ENCODE measurements at regions not wholly inside any gene's neighbourhood (a gene's known extent, or its start where the extent isn't known, plus 50 kb on each side); places are given as distances from the start of the nearest gene placed in this dataset.
"Not testable (repeated sequence)": the region's sequence is repeated elsewhere in the genome, so short reads cannot be mapped to it uniquely, and the experiment has no call there.

DNA sequence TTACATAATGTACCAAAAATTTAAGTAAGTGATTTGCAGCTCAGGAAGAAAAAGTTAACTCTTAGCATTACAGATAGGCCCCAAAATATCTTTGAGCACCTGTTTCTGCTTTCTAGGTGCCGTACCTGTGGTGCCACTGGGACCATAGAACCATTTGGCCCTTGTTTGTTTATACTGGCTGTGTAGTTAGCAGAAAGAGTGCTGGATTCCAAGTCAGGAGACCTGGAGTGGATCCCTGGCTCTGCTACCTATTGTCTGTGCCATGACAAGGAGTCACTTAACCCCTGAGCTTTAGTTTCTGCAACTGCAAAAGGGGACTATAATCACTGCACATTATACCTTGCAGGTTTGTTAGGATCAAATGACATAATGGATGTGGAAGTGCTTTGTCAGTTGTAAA lies 137.8 kb upstream of the GPR101 start:
- POLR2A ChIA-PET (ENCODE audit: partially characterized antibody), result no interaction called here
- Histone ChIP-seq H3K9me3 (ENCODE audit: control insufficient read depth in 1 of 2, low read length in 2 of 2) (no peaks in the 10 kb centered on the region), H3K27ac (ENCODE audit: low read depth, low read length) (no peak overlapping the region), H3K36me3 (ENCODE audit: insufficient read depth, low read length) (no peaks in the 10 kb centered on the region), H3K4me1 (ENCODE audit: insufficient read depth, low read length) (no peaks in the 10 kb centered on the region), H3K4me3 (ENCODE audit: low read length in 2 of 2) (no peak overlapping the region), H3K27me3 (ENCODE audit: insufficient read depth, low read length) (no peaks in the 10 kb centered on the region)
- intact Hi-C loops (cut with micrococcal nuclease), result no loop called here
- H3K4me1 Mint-ChIP-seq, result no peaks in the 10 kb centered on the region
- H3K36me3 Mint-ChIP-seq, result no peaks in the 10 kb centered on the region
- DNase-seq, result no peak
- CTCF ChIA-PET (ENCODE audit: partially characterized antibody), result no interaction called here
- H3K4me3 Mint-ChIP-seq, result no peak overlapping the region
- H3K27me3 Mint-ChIP-seq, result peaks cover 1 to 8% of the 10 kb centered on the region in 2 donors
- H3K9me3 Mint-ChIP-seq, result peaks cover 0 to 2% (median 0%) of the 10 kb centered on the region in 8 donors
- H3K27ac Mint-ChIP-seq, result no peak overlapping the region

DNA sequence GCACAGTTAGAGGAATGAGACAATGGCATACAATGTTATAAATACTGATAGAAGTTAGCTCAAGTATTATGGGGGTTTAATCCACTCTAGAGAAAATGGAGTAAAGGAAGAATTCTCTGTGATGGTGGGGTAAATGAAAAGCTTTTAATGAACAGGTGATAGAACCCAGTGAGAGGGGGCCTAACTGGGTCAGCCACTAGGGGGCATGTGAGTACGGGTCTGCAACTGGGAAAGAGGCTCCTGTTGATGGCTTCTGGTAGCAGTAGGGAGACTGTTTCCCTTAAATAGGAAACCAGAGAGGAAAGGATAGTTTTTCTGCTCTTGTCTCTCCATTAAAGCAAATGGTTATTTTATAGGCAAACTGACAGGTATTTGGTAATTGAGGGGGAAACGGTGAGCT lies 132.8 kb upstream of the GPR101 start:
- Histone ChIP-seq H3K27me3 (ENCODE audit: insufficient read depth, low read length) (no peaks in the 10 kb centered on the region), H3K4me1 (ENCODE audit: insufficient read depth, low read length) (no peaks in the 10 kb centered on the region), H3K36me3 (ENCODE audit: insufficient read depth, low read length) (no peaks in the 10 kb centered on the region), H3K9me3 (ENCODE audit: control insufficient read depth in 1 of 2, low read length in 2 of 2) (no peaks in the 10 kb centered on the region), H3K27ac (ENCODE audit: low read depth, low read length) (no peak overlapping the region), H3K4me3 (ENCODE audit: low read length in 2 of 2) (no peak overlapping the region)
- intact Hi-C loops (cut with micrococcal nuclease), result no loop called here
- peaks cover 4% of the 10 kb centered on the region in 2 donors for H3K27me3 Mint-ChIP-seq
- H3K9me3 Mint-ChIP-seq, result no peaks in the 10 kb centered on the region
- no peak for DNase-seq
- no peaks in the 10 kb centered on the region for H3K4me1 Mint-ChIP-seq
- POLR2A ChIA-PET (ENCODE audit: partially characterized antibody), result no interaction called here
- H3K27ac Mint-ChIP-seq, result no peak overlapping the region
- H3K4me3 Mint-ChIP-seq, result no peak overlapping the region
- H3K36me3 Mint-ChIP-seq, result no peaks in the 10 kb centered on the region
- CTCF ChIA-PET (ENCODE audit: partially characterized antibody), result no interaction called here

DNA sequence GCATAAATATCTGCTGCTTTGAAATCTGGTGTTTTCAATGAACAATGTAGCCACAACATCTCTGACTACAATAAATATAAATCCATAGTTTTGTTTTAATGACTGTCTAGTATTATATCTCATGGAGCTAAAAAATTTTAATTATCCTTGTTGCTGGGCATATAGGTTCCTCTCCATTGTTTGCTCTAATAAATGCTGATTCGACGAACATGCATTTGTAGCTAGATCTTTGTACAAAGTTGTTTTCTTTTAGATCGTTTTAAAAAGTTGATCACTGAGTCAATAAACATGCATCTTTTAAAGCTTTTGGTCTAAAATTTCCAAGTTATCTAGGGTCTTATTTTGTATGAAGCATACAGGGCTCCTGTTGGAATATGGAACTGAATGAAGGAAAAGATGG lies 130.5 kb upstream of the GPR101 start:
- H3K4me3 ChIP-seq (ENCODE audit: low read length in 2 of 2), result no peak overlapping the region
- CTCF ChIA-PET (ENCODE audit: partially characterized antibody), result no interaction called here
- no peaks in the 10 kb centered on the region for H3K4me1 ChIP-seq (ENCODE audit: insufficient read depth, low read length)
- Mint-ChIP-seq H3K4me3 (no peak overlapping the region), H3K27ac (no peak overlapping the region), H3K27me3 (peaks cover 3 to 5% of the 10 kb centered on the region in 2 donors), H3K4me1 (no peaks in the 10 kb centered on the region), H3K36me3 (no peaks in the 10 kb centered on the region), H3K9me3 (peaks cover 0 to 1% (median 0%) of the 10 kb centered on the region in 8 donors)
- POLR2A ChIA-PET (ENCODE audit: partially characterized antibody), result no interaction called here
- no peaks in the 10 kb centered on the region for H3K36me3 ChIP-seq (ENCODE audit: insufficient read depth, low read length)
- no peaks in the 10 kb centered on the region for H3K9me3 ChIP-seq (ENCODE audit: control insufficient read depth in 1 of 2, low read length in 2 of 2)
- H3K27me3 ChIP-seq (ENCODE audit: insufficient read depth, low read length), result no peaks in the 10 kb centered on the region
- intact Hi-C loops (cut with micrococcal nuclease), result no loop called here
- H3K27ac ChIP-seq (ENCODE audit: low read depth, low read length), result no peak overlapping the region
- DNase-seq, result no peak

DNA sequence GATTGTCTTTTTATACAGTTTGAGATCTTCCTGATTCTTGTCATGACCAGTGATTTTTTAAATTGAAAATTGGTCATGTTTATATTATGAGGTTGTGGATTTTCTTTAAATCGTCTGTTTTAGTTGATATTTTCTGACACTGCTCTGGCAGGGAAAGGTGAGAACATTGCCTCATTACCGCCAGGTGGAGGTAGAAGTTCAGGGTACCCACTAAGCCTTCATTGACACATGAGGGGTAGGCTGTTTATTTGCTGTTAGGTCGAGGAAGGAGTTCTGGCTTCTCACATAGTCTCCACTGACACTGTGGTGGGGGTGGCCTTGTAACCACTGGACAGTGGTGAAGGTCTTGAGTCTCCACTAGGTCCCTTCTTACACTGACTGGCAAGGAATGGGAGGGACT lies 117.6 kb upstream of the GPR101 start:
- DNase-seq, result no peak
- POLR2A ChIA-PET (ENCODE audit: partially characterized antibody), result no interaction called here

DNA sequence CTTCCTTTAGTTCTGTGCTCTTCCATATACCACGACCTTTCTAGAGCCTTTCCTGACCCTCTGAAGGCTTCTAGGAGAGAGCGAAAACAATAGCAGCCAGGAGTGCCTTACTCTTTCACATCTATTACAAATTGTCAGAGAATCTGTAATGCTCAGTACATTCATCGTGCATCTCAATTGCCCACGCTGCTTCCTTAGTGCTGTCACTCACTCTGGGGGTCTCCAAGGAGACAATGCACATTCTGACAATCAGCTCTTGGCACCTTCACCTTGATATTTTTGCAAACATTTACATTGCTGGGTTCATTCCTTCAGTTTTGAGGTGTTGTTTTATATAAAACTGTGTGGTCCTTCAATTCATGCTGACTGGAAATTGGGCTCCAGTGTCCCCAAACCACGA lies 110.1 kb upstream of the GPR101 start:
- no peaks in the 10 kb centered on the region for H3K9me3 ChIP-seq (ENCODE audit: control insufficient read depth in 1 of 2, low read length in 2 of 2)
- Mint-ChIP-seq H3K9me3 (peaks cover 0 to 2% (median 0%) of the 10 kb centered on the region in 8 donors), H3K27ac (no peak overlapping the region)

More for the DNA sequence above, 117.6 kb upstream of the GPR101 start:
- CTCF ChIA-PET (ENCODE audit: partially characterized antibody), result no interaction called here
- intact Hi-C loops (cut with micrococcal nuclease), result no loop called here
- peaks cover 9 to 21% of the 10 kb centered on the region in 2 donors for H3K27me3 Mint-ChIP-seq
- Histone ChIP-seq H3K36me3 (ENCODE audit: insufficient read depth, low read length) (no peaks in the 10 kb centered on the region), H3K4me3 (ENCODE audit: low read length in 2 of 2) (no peak overlapping the region), H3K27ac (ENCODE audit: low read depth, low read length) (no peak overlapping the region), H3K9me3 (ENCODE audit: control insufficient read depth in 1 of 2, low read length in 2 of 2) (no peaks in the 10 kb centered on the region), H3K4me1 (ENCODE audit: insufficient read depth, low read length) (no peaks in the 10 kb centered on the region), H3K27me3 (ENCODE audit: insufficient read depth, low read length) (no peaks in the 10 kb centered on the region)
- no peaks in the 10 kb centered on the region for H3K4me1 Mint-ChIP-seq
- H3K27ac Mint-ChIP-seq, result no peak overlapping the region
- H3K9me3 Mint-ChIP-seq, result peaks cover 0 to 9% (median under 1%) of the 10 kb centered on the region in 8 donors
- no peak overlapping the region for H3K4me3 Mint-ChIP-seq
- H3K36me3 Mint-ChIP-seq, result no peaks in the 10 kb centered on the region

DNA sequence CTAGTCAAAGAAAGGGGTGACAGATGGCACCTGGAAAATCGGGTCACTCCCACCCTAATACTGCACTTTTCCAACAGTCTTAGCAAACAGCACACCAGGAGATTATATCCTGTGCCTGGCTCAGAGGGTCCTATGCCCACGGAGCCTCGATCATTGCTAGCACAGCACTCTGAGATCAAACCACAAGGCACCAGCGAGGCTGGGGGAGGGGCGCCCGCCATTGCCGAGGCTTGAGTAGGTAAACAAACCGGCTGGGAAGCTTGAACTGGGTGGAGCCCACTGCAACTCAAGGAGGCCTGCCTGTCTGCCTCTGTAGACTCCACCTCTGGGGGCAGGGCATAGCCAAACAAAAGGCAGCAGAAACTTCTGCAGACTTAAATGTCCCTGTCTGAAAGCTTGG lies 88.9 kb upstream of the GPR101 start:
- H3K27ac Mint-ChIP-seq; POLR2A ChIA-PET (ENCODE audit: partially characterized antibody); H3K27me3 Mint-ChIP-seq; H3K27me3 ChIP-seq (ENCODE audit: insufficient read depth, low read length); H3K4me3 Mint-ChIP-seq; H3K36me3 Mint-ChIP-seq; H3K36me3 ChIP-seq (ENCODE audit: insufficient read depth, low read length); H3K4me1 ChIP-seq (ENCODE audit: insufficient read depth, low read length); H3K27ac ChIP-seq (ENCODE audit: low read depth, low read length); H3K4me1 Mint-ChIP-seq; H3K9me3 ChIP-seq (ENCODE audit: control insufficient read depth in 1 of 2, low read length in 2 of 2); intact Hi-C loops (cut with micrococcal nuclease); DNase-seq; CTCF ChIA-PET (ENCODE audit: partially characterized antibody); H3K4me3 ChIP-seq (ENCODE audit: low read length in 2 of 2): not testable (repeated sequence)
- H3K9me3 Mint-ChIP-seq, result peaks cover 3 to 18% (median 12%) of the 10 kb centered on the region in 8 donors

More for the DNA sequence above, 110.1 kb upstream of the GPR101 start:
- Histone ChIP-seq H3K36me3 (ENCODE audit: insufficient read depth, low read length) (no peaks in the 10 kb centered on the region), H3K4me1 (ENCODE audit: insufficient read depth, low read length) (no peaks in the 10 kb centered on the region), H3K27ac (ENCODE audit: low read depth, low read length) (no peak overlapping the region), H3K4me3 (ENCODE audit: low read length in 2 of 2) (no peak overlapping the region), H3K27me3 (ENCODE audit: insufficient read depth, low read length) (no peaks in the 10 kb centered on the region)
- intact Hi-C loops (cut with micrococcal nuclease), result no loop called here
- peaks cover 7% of the 10 kb centered on the region in 2 donors for H3K27me3 Mint-ChIP-seq
- ChIA-PET CTCF (ENCODE audit: partially characterized antibody) (no interaction called here), POLR2A (ENCODE audit: partially characterized antibody) (no interaction called here)
- DNase-seq, result no peak
- H3K4me3 Mint-ChIP-seq, result no peak overlapping the region
- H3K36me3 Mint-ChIP-seq, result no peaks in the 10 kb centered on the region
- no peaks in the 10 kb centered on the region for H3K4me1 Mint-ChIP-seq

DNA sequence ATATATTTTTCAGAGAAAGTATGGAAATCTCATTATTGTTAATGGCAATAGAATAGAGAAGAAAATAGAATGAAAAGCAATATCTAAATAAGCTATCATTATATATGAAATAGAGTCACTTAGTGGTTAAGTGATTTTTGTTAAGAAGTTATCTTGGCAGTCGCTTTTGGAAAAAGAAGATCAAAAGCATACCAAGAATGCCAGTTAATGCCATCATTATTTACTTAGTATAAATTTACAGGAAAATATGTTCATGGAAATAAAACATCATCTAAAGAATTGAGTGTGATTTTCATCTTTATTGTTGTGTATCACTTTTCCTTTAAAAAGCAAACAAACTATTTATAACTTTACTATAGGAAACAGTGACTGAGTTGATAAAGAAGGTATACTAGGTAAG lies 85.3 kb upstream of the GPR101 start:
- no peak for DNase-seq
- H3K27me3 ChIP-seq (ENCODE audit: insufficient read depth, low read length), result no peaks in the 10 kb centered on the region
- H3K4me3 ChIP-seq (ENCODE audit: low read length in 2 of 2), result no peak overlapping the region
- H3K9me3 Mint-ChIP-seq, result peaks cover 0 to 9% (median 5%) of the 10 kb centered on the region in 8 donors
- H3K27me3 Mint-ChIP-seq, result peaks cover 10 to 15% of the 10 kb centered on the region in 2 donors
- no peaks in the 10 kb centered on the region for H3K36me3 Mint-ChIP-seq
- H3K36me3 ChIP-seq (ENCODE audit: insufficient read depth, low read length), result no peaks in the 10 kb centered on the region
- ChIA-PET POLR2A (ENCODE audit: partially characterized antibody) (no interaction called here), CTCF (ENCODE audit: partially characterized antibody) (no interaction called here)
- no peak overlapping the region for H3K27ac ChIP-seq (ENCODE audit: low read depth, low read length)
- no peaks in the 10 kb centered on the region for H3K9me3 ChIP-seq (ENCODE audit: control insufficient read depth in 1 of 2, low read length in 2 of 2)
- no peak overlapping the region for H3K27ac Mint-ChIP-seq
- no peaks in the 10 kb centered on the region for H3K4me1 Mint-ChIP-seq
- H3K4me3 Mint-ChIP-seq, result no peak overlapping the region
- intact Hi-C loops (cut with micrococcal nuclease), result no loop called here
- H3K4me1 ChIP-seq (ENCODE audit: insufficient read depth, low read length), result no peaks in the 10 kb centered on the region

DNA sequence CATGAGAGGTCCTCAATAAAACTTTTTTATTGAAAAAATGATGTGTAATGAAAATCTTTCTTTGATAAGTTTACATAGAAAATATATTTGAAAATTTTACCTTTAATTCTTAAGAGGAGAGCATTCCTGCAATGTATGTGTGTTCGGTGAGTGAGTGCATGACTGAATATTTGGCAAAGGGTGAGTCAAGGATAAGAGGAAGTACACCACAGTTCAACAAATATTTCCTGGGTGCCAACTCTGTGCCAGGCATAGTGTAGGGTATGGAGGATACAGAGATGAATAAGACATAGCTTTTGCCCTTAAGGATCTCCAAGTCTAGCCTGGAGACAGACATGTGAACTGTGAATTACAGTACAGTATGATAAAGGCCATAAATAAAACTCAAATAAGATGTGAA lies 84.7 kb upstream of the GPR101 start:
- intact Hi-C loops (cut with micrococcal nuclease), result no loop called here
- no peaks in the 10 kb centered on the region for H3K27me3 ChIP-seq (ENCODE audit: insufficient read depth, low read length)
- no peaks in the 10 kb centered on the region for H3K36me3 ChIP-seq (ENCODE audit: insufficient read depth, low read length)
- Mint-ChIP-seq H3K27ac (no peak overlapping the region), H3K27me3 (peaks cover 10 to 15% of the 10 kb centered on the region in 2 donors), H3K9me3 (peaks cover 0 to 7% (median 3%) of the 10 kb centered on the region in 8 donors), H3K36me3 (no peaks in the 10 kb centered on the region), H3K4me1 (no peaks in the 10 kb centered on the region), H3K4me3 (no peak overlapping the region)
- CTCF ChIA-PET (ENCODE audit: partially characterized antibody), result no interaction called here
- POLR2A ChIA-PET (ENCODE audit: partially characterized antibody), result no interaction called here
- no peak overlapping the region for H3K4me3 ChIP-seq (ENCODE audit: low read length in 2 of 2)
- no peak overlapping the region for H3K27ac ChIP-seq (ENCODE audit: low read depth, low read length)
- H3K9me3 ChIP-seq (ENCODE audit: control insufficient read depth in 1 of 2, low read length in 2 of 2), result no peaks in the 10 kb centered on the region
- H3K4me1 ChIP-seq (ENCODE audit: insufficient read depth, low read length), result no peaks in the 10 kb centered on the region
- DNase-seq, result no peak

Measured in CD4-positive, alpha-beta memory T cell (primary cell).